OCI-LY7 (cell line): ENCODE measurements at regions not wholly inside any gene's neighbourhood (a gene's known extent, or its start where the extent isn't known, plus 50 kb on each side); places are given as distances from the start of the nearest gene placed in this dataset.

Experiments used
- EZH2phosphoT487 ChIP-seq: fragments of 200-600 bp; sonication (generic); IDR thresholded peaks from 2 replicates; pipeline ENCODE4 v1.6.1; 2018; ENCODE audit warnings: low read depth, borderline replicate concordance, mild to moderate bottlenecking, mixed run types, antibody characterized with exemption, low read length, moderate library complexity, mixed read lengths
- TF ChIP-seq, protein P1 (sequence below): fragments of 200-600 bp; sonication (generic); conservative IDR thresholded peaks from 2 replicates; pipeline ENCODE4 v1.5.1; 2014; ENCODE audit warnings: mild to moderate bottlenecking, antibody characterized with exemption, low read length, moderate library complexity, mixed read lengths

DNA sequence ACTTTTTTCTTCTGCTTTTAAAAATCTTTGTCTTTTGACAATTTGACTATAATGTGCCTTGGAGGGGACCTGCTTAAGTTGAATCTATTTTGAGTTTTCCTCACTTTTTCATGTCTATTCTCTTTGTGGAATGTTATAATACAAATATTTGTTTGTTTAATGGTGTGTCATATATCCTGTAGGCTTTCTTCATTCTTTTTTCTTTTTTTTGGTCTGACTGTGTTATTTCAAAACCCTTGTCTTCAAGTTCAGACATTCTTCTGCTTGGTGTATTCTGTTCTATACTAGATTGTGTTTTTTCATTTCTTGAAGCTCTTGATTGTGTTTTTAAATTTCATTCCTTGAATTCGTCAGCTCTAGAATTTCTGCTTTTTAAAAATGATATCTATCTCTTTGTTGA lies 228.2 kb downstream of the STK31 start:
- TF ChIP-seq, protein P1, sequence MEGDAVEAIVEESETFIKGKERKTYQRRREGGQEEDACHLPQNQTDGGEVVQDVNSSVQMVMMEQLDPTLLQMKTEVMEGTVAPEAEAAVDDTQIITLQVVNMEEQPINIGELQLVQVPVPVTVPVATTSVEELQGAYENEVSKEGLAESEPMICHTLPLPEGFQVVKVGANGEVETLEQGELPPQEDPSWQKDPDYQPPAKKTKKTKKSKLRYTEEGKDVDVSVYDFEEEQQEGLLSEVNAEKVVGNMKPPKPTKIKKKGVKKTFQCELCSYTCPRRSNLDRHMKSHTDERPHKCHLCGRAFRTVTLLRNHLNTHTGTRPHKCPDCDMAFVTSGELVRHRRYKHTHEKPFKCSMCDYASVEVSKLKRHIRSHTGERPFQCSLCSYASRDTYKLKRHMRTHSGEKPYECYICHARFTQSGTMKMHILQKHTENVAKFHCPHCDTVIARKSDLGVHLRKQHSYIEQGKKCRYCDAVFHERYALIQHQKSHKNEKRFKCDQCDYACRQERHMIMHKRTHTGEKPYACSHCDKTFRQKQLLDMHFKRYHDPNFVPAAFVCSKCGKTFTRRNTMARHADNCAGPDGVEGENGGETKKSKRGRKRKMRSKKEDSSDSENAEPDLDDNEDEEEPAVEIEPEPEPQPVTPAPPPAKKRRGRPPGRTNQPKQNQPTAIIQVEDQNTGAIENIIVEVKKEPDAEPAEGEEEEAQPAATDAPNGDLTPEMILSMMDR: no peak
- TF ChIP-seq EZH2phosphoT487: no peak
